ENCODE measurements at regions not wholly inside any gene's neighbourhood (a gene's known extent, or its start where the extent isn't known, plus 50 kb on each side); places are given as distances from the start of the nearest gene placed in this dataset.

DNA sequence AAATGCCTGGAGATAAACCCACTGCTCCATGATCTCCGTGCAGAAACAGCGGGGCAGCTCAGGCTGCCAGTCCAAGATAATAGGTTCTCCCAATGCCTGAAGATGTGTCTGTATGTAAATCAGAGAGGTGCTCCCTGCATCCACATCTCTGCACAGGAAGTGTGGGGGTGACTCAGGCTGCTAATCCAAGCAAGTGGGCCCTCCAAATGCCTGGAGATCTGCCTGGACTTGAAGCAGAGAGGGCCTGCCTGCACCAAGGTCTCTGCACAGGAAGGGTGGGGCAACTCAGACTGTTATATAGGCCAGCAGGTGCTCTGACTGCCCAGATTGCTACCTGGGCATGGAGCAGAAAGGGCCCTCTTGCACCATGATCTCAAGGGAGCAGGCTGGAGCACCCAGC, 504.7 kb downstream of the LRFN5 start:
- no peak for DNase-seq (ENCODE audit: low read depth)
- H3K4me3 ChIP-seq (ENCODE audit: low read depth, low read length): no peak overlapping the region
- TF ChIP-seq MYC (IDR thresholded peaks at IDR 0.05; ENCODE audit: low read depth, low read length) (no peak), POLR2A (IDR thresholded peaks at IDR 0.05; ENCODE audit: extremely low read depth, insufficient read length) (no peak)
- TF ChIP-seq, protein P1, sequence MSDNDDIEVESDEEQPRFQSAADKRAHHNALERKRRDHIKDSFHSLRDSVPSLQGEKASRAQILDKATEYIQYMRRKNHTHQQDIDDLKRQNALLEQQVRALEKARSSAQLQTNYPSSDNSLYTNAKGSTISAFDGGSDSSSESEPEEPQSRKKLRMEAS (IDR thresholded peaks at IDR 0.05; ENCODE audit: low read depth, low read length): no peak
- TF ChIP-seq, protein P2, sequence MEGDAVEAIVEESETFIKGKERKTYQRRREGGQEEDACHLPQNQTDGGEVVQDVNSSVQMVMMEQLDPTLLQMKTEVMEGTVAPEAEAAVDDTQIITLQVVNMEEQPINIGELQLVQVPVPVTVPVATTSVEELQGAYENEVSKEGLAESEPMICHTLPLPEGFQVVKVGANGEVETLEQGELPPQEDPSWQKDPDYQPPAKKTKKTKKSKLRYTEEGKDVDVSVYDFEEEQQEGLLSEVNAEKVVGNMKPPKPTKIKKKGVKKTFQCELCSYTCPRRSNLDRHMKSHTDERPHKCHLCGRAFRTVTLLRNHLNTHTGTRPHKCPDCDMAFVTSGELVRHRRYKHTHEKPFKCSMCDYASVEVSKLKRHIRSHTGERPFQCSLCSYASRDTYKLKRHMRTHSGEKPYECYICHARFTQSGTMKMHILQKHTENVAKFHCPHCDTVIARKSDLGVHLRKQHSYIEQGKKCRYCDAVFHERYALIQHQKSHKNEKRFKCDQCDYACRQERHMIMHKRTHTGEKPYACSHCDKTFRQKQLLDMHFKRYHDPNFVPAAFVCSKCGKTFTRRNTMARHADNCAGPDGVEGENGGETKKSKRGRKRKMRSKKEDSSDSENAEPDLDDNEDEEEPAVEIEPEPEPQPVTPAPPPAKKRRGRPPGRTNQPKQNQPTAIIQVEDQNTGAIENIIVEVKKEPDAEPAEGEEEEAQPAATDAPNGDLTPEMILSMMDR (IDR thresholded peaks at IDR 0.05; ENCODE audit: low read depth, low read length): no peak

DNA sequence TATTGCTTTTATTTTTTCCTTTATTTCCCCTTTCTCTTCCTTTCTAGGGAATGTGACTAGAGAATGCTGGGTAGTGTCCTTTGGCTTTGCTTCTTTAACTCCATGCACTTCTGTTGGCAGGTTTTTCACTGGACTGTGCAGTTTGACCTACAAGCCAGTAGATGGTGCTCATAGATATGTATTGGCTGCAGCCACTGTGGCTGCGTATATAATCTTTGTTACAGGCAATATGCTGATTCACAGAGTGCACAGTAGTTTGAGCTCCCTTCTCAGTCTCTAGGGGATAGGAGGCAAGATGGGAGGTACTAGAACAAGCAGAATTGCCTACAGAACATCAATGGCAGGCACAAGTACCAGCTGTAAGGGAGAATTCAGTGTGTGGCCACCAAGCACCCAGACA, 503.5 kb downstream of the LRFN5 start:
- peak; percentile 42 for DNase-seq (ENCODE audit: low read depth)
- TF ChIP-seq, protein P2 (IDR thresholded peaks at IDR 0.05; ENCODE audit: low read depth, low read length): peak; percentile 49
- no peak for TF ChIP-seq POLR2A (IDR thresholded peaks at IDR 0.05; ENCODE audit: extremely low read depth, insufficient read length)
- no peak overlapping the region for H3K4me3 ChIP-seq (ENCODE audit: low read depth, low read length)

DNA sequence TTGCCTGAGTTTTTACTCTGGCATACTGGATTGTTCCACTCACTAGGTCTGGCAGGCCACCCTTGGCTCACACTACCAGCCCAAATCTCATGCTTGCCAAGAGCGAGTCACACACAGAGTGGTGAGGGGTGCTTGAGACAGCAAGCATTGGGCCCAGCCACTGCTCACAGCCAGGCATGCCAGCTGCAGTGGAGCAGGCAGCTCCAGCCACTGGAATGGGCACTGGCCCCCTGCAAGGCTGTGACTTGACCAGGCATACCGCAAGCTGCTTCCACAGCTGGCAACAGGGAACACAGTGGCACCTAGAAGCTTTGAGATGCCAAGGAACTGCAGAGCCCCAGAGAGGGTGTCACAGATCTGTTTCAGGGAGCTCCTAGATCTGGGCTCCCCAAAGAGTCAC, 488.5 kb downstream of the LRFN5 start:
- no peak overlapping the region for H3K4me3 ChIP-seq (ENCODE audit: low read depth, low read length)
- DNase-seq (ENCODE audit: low read depth): no peak
- no peak for TF ChIP-seq POLR2A (IDR thresholded peaks at IDR 0.05; ENCODE audit: extremely low read depth, insufficient read length)
- no peak for TF ChIP-seq MYC (IDR thresholded peaks at IDR 0.05; ENCODE audit: low read depth, low read length)
- TF ChIP-seq, protein P1 (IDR thresholded peaks at IDR 0.05; ENCODE audit: low read depth, low read length): no peak
- TF ChIP-seq, protein P2 (IDR thresholded peaks at IDR 0.05; ENCODE audit: low read depth, low read length): no peak

DNA sequence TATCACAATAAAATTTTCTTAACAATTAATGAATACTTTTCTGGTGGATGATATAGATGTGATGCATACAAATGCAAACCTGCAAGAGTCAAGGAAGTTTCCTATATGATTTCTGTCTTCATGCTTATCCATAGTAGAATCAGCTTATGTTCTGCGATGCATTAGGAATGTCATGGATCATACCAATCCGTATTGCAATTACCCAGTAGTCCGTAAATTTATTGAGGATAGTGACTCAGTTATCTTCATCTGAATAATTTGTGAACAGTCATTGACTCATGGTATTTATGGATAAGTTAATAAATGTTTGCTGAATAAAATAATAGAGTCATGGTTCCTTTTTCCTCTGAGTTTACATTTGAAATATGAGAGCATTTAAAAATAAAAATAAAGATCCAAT, 483.4 kb downstream of the LRFN5 start:
- H3K4me3 ChIP-seq (ENCODE audit: low read depth, low read length): no peak overlapping the region
- TF ChIP-seq, protein P1 (IDR thresholded peaks at IDR 0.05; ENCODE audit: low read depth, low read length): no peak
- TF ChIP-seq, protein P2 (IDR thresholded peaks at IDR 0.05; ENCODE audit: low read depth, low read length): no peak
- TF ChIP-seq POLR2A (IDR thresholded peaks at IDR 0.05; ENCODE audit: extremely low read depth, insufficient read length): no peak
- no peak for TF ChIP-seq MYC (IDR thresholded peaks at IDR 0.05; ENCODE audit: low read depth, low read length)
- no peak for DNase-seq (ENCODE audit: low read depth)

DNA sequence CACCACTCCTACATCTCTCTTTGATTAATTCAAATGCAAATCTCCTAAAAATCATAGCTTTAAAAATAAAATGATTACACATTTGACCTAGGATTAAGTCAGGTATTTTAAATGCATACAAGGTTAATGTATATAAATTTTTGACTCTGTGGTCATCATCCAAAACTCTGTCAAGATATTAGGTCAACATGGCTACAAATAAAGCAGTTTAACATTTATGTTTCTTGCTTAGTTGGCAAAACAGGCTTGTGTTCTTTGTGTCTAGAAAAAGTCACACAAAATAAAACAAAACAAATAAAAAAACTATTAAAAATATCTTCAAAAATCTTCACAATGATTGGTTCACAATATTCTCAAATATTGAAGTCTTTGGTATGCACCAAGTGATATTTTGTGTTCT, 473.2 kb downstream of the LRFN5 start:
- TF ChIP-seq POLR2A (IDR thresholded peaks at IDR 0.05; ENCODE audit: extremely low read depth, insufficient read length): no peak
- TF ChIP-seq, protein P2 (IDR thresholded peaks at IDR 0.05; ENCODE audit: low read depth, low read length): no peak
- DNase-seq (ENCODE audit: low read depth): no peak
- no peak overlapping the region for H3K4me3 ChIP-seq (ENCODE audit: low read depth, low read length)

DNA sequence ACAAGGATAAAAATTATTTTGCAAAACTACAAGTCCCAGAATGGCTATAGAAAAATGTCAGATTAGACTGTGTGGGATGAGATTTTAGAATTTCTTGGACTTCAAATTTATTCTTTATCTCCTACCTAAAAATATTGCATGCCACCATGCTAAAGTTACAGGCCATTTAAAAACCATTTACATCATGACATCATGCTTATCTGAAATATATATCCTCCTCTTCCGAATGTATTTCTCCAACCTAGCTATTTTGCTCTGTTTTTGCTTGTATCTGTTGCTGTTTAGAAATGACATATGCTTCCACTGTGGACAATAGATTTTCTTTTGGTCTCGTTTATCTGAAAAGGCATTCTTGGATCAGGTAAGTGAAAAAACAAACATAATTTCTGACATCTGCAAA, 471.7 kb downstream of the LRFN5 start:
- no peak for TF ChIP-seq POLR2A (IDR thresholded peaks at IDR 0.05; ENCODE audit: extremely low read depth, insufficient read length)
- TF ChIP-seq MYC (IDR thresholded peaks at IDR 0.05; ENCODE audit: low read depth, low read length): no peak
- TF ChIP-seq, protein P1 (IDR thresholded peaks at IDR 0.05; ENCODE audit: low read depth, low read length): no peak
- TF ChIP-seq, protein P2 (IDR thresholded peaks at IDR 0.05; ENCODE audit: low read depth, low read length): no peak

More for the DNA sequence above, 471.7 kb downstream of the LRFN5 start:
- DNase-seq (ENCODE audit: low read depth): no peak
- H3K4me3 ChIP-seq (ENCODE audit: low read depth, low read length): no peak overlapping the region

Data from NB4 (cell line).